MM.1S (cell line): ENCODE measurements at regions not wholly inside any gene's neighbourhood (a gene's known extent, or its start where the extent isn't known, plus 50 kb on each side); places are given as distances from the start of the nearest gene placed in this dataset.

Experiments
- DNase-seq: peaks from one replicate; pipeline ENCODE4 v3.0.0-alpha.2; 2015
- H2AFZ ChIP-seq: fragments of 300-600 bp; sonication (generic); 2 replicates; pipeline ENCODE4 v1.6.0; 2016; ENCODE audit warnings: antibody characterized with exemption, low read length
- H3F3A ChIP-seq: fragments of 300-600 bp; sonication (generic); 2 replicates; pipeline ENCODE4 v1.6.1; 2016; ENCODE audit warnings: mild to moderate bottlenecking, antibody characterized with exemption, low read length, moderate library complexity, mixed read lengths; ENCODE audit not compliant: insufficient read depth
- H3K27ac ChIP-seq: fragments of 300-600 bp; sonication (generic); 2 replicates; pipeline ENCODE4 v1.5.1; 2016; ENCODE audit warnings: mild to moderate bottlenecking, low read length
- H3K27me3 ChIP-seq: fragments of 300-600 bp; sonication (generic); replicated peaks from 2 replicates; pipeline ENCODE4 v1.6.0; 2016; ENCODE audit warnings: low read length; ENCODE audit not compliant: insufficient read depth
- H3K36me3 ChIP-seq: fragments of 300-600 bp; sonication (generic); replicated peaks from 2 replicates; pipeline ENCODE4 v1.6.1; 2016; ENCODE audit warnings: mild to moderate bottlenecking, low read length, mixed read lengths; ENCODE audit not compliant: insufficient read depth
- H3K4me1 ChIP-seq: fragments of 300-600 bp; sonication (generic); 2 replicates; pipeline ENCODE4 v1.6.1; 2016; ENCODE audit warnings: low read length, mixed read lengths
- H3K4me2 ChIP-seq: fragments of 300-600 bp; sonication (generic); 2 replicates; pipeline ENCODE4 v1.6.0; 2016; ENCODE audit warnings: low read depth, low read length
- H3K4me3 ChIP-seq: fragments of 300-600 bp; sonication (generic); 2 replicates; pipeline ENCODE4 v1.5.1; 2016; ENCODE audit warnings: low read length, mixed read lengths
- H3K79me2 ChIP-seq: fragments of 300-600 bp; sonication (generic); 2 replicates; pipeline ENCODE4 v1.6.1; 2016; ENCODE audit warnings: mixed run types, low read length, mixed read lengths
- H3K9ac ChIP-seq: fragments of 300-600 bp; sonication (generic); 2 replicates; pipeline ENCODE4 v1.6.1; 2016; ENCODE audit warnings: low read length, mixed read lengths
- H3K9me2 ChIP-seq: fragments of 300-600 bp; sonication (generic); replicated peaks from 2 replicates; pipeline ENCODE4 v1.6.1; 2016; ENCODE audit warnings: mild to moderate bottlenecking, low read length, mixed read lengths; ENCODE audit not compliant: insufficient read depth
- H3K9me3 ChIP-seq: fragments of 300-600 bp; sonication (generic); replicated peaks from 2 replicates; pipeline ENCODE4 v1.6.1; 2016; ENCODE audit warnings: mild to moderate bottlenecking, low read length, mixed read lengths; ENCODE audit not compliant: insufficient read depth
- H4K20me1 ChIP-seq: fragments of 300-600 bp; sonication (generic); 2 replicates; pipeline ENCODE4 v1.6.1; 2016; ENCODE audit warnings: mild to moderate bottlenecking, low read length, moderate library complexity, mixed read lengths; ENCODE audit not compliant: insufficient read depth
- EZH2 ChIP-seq: fragments of 300-600 bp; sonication (generic); optimal IDR thresholded peaks from 2 replicates; pipeline ENCODE3; 2017; ENCODE audit warnings: low read depth, mild to moderate bottlenecking, antibody characterized with exemption, low read length, mixed read lengths
- EZH2phosphoT487 ChIP-seq: fragments of 300-600 bp; sonication (generic); IDR thresholded peaks from 2 replicates; pipeline ENCODE4 v1.6.1; 2018; ENCODE audit warnings: antibody characterized with exemption, low read length
- TF ChIP-seq, protein P1 (sequence below): fragments of 300-600 bp; sonication (generic); IDR thresholded peaks from 2 replicates; pipeline ENCODE4 v1.5.1; 2016; ENCODE audit warnings: antibody characterized with exemption, low read length, mixed read lengths

- TF ChIP-seq, protein P1, sequence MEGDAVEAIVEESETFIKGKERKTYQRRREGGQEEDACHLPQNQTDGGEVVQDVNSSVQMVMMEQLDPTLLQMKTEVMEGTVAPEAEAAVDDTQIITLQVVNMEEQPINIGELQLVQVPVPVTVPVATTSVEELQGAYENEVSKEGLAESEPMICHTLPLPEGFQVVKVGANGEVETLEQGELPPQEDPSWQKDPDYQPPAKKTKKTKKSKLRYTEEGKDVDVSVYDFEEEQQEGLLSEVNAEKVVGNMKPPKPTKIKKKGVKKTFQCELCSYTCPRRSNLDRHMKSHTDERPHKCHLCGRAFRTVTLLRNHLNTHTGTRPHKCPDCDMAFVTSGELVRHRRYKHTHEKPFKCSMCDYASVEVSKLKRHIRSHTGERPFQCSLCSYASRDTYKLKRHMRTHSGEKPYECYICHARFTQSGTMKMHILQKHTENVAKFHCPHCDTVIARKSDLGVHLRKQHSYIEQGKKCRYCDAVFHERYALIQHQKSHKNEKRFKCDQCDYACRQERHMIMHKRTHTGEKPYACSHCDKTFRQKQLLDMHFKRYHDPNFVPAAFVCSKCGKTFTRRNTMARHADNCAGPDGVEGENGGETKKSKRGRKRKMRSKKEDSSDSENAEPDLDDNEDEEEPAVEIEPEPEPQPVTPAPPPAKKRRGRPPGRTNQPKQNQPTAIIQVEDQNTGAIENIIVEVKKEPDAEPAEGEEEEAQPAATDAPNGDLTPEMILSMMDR, result no peak
- TF ChIP-seq EZH2phosphoT487 (no peak), EZH2 (no peak)
- Histone ChIP-seq H3K27me3 (no peaks in the 10 kb centered on the region), H3K9ac (no peak overlapping the region), H3K79me2 (no peaks in the 10 kb centered on the region), H3K4me3 (no peak overlapping the region), H3K4me1 (no peaks in the 10 kb centered on the region), H3F3A (no peaks in the 10 kb centered on the region), H3K9me2 (no peaks in the 10 kb centered on the region), H3K36me3 (no peaks in the 10 kb centered on the region), H3K4me2 (no peak overlapping the region), H2AFZ (no peak overlapping the region), H3K27ac (no peak overlapping the region), H4K20me1 (no peaks in the 10 kb centered on the region), H3K9me3 (no peaks in the 10 kb centered on the region)
- DNase-seq, result no peak
These were observed 492.0 kb upstream of the IGFBP7 start for GRCh38 chr4:57602141-57602540.

DNA sequence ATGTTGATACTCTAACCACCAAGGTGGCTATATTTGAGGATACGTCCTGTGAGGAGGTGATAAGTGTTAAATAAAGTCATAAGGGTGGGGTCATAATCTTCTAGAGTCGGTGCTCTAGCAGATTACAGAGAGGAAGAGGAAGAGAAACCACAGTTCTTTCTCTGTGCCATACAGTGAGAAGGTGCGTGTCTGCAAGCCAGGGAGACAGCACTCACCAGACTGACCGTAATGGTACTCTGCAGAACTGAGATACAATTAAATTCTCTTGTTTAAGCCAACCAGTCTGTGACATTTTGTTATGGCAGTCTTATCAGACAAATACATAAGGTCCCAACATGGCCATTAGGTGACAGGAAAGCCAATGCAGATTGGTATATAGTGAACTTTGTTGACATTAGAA lies 480.9 kb upstream of the IGFBP7 start:
- Histone ChIP-seq H3K4me3 (no peak overlapping the region), H3K9me3 (no peaks in the 10 kb centered on the region), H3K9me2 (no peaks in the 10 kb centered on the region), H3K27ac (no peak overlapping the region), H3K79me2 (no peaks in the 10 kb centered on the region), H3K36me3 (no peaks in the 10 kb centered on the region), H2AFZ (no peak overlapping the region), H3K27me3 (no peaks in the 10 kb centered on the region), H4K20me1 (no peaks in the 10 kb centered on the region), H3K4me2 (no peak overlapping the region), H3K4me1 (no peaks in the 10 kb centered on the region), H3F3A (no peaks in the 10 kb centered on the region), H3K9ac (no peak overlapping the region)
- DNase-seq, result no peak
- no peak for TF ChIP-seq EZH2phosphoT487
- TF ChIP-seq EZH2, result no peak
- TF ChIP-seq, protein P1, result no peak

- Histone ChIP-seq H3K27ac (no peak overlapping the region), H3K9me3 (no peaks in the 10 kb centered on the region), H3K9ac (no peak overlapping the region), H3K4me2 (no peak overlapping the region), H3K4me3 (no peak overlapping the region), H3K27me3 (no peaks in the 10 kb centered on the region), H3K79me2 (no peaks in the 10 kb centered on the region), H3F3A (no peaks in the 10 kb centered on the region), H4K20me1 (no peaks in the 10 kb centered on the region), H3K9me2 (no peaks in the 10 kb centered on the region), H3K4me1 (no peaks in the 10 kb centered on the region), H2AFZ (no peak overlapping the region), H3K36me3 (no peaks in the 10 kb centered on the region)
- DNase-seq, result no peak
- TF ChIP-seq, protein P1, result no peak
- TF ChIP-seq EZH2phosphoT487 (no peak), EZH2 (no peak)
These were observed 478.4 kb upstream of the IGFBP7 start for GRCh38 chr4:57588557-57588956.
